ENCODE measurements at regions not wholly inside any gene's neighbourhood (a gene's known extent, or its start where the extent isn't known, plus 50 kb on each side); places are given as distances from the start of the nearest gene placed in this dataset.

GRCh38 chr15:38662033-38662802 lies 97.6 kb upstream of the RASGRP1 start:
- H4K8ac ChIP-seq (ENCODE audit: extremely low read depth, insufficient read depth, low read length) = no peak overlapping the region
- no peak overlapping the region for H3K27ac ChIP-seq (ENCODE audit: low read depth, low read length)
- no peaks in the 10 kb centered on the region for H3K79me1 ChIP-seq (ENCODE audit: low read depth, low read length)
- no peak overlapping the region for H3K14ac ChIP-seq (ENCODE audit: insufficient read length)
- CTCF ChIA-PET (ENCODE audit: partially characterized antibody) = interaction anchor here (1.3 to 6.6 kb wide), 5 partner anchors 12 to 221 kb away, joined by 3 to 40 read pairs (median 10); partner anchors contain the start of gene RASGRP1
- no peak overlapping the region for H2BK12ac ChIP-seq (ENCODE audit: low read depth, low read length)
- H2AK5ac ChIP-seq (ENCODE audit: low read depth, low read length) = no peak overlapping the region
- H3K4ac ChIP-seq (replicated peaks; ENCODE audit: insufficient read length, low read depth, low read length) = no peak overlapping the region
- H2BK120ac ChIP-seq (replicated peaks; ENCODE audit: low read depth, low read length) = no peak overlapping the region
- no peaks in the 10 kb centered on the region for H3K79me2 ChIP-seq (ENCODE audit: control insufficient read depth in 1 of 2, insufficient read depth in 2 of 2, low read length in 2 of 2)
- H2BK5ac ChIP-seq (ENCODE audit: low read depth, low read length) = no peak overlapping the region
- no peak overlapping the region for H3K23ac ChIP-seq (ENCODE audit: insufficient read length)
- no peaks in the 10 kb centered on the region for H3K9me3 ChIP-seq (ENCODE audit: insufficient read depth in 2 of 2, low read depth in 1 of 2, low read length in 1 of 2)
- no peaks in the 10 kb centered on the region for H4K20me1 ChIP-seq (replicated peaks in 1 of 2; ENCODE audit: control insufficient read depth in 1 of 2, insufficient read depth in 2 of 2, low read length in 2 of 2)
- FAIRE-seq = no peak
- no peak overlapping the region for H2AFZ ChIP-seq (ENCODE audit: low read length)
- H4K91ac ChIP-seq (replicated peaks; ENCODE audit: insufficient read length, low read length) = no peak overlapping the region
- no peak overlapping the region for H2BK20ac ChIP-seq (ENCODE audit: low read length)
- DNase-seq (ENCODE audit: low read depth in 1 of 2, low spot score in 2 of 2) = no peak
- POLR2A ChIA-PET (ENCODE audit: partially characterized antibody) = interaction anchor here (0.7 to 1.7 kb wide), 2 partner anchors 9 to 208 kb away, joined by 3 to 4 read pairs; partner anchors contain the start of gene FAM98B
- no peaks in the 10 kb centered on the region for H3K36me3 ChIP-seq (ENCODE audit: control insufficient read depth in 2 of 4, insufficient read depth in 4 of 4, low read length in 3 of 4)
- H3K4me2 ChIP-seq (ENCODE audit: insufficient read depth in 1 of 2, low read depth in 2 of 2, low read length in 2 of 2) = no peak overlapping the region
- no peaks in the 10 kb centered on the region for H3K23me2 ChIP-seq (ENCODE audit: low read depth, low read length)
- no peaks in the 10 kb centered on the region for H3K27me3 ChIP-seq (replicated peaks in 1 of 4; ENCODE audit: control insufficient read depth in 3 of 4, extremely low read depth in 1 of 4, insufficient read depth in 3 of 4, low read length in 3 of 4)
- no peak overlapping the region for H3K4me3 ChIP-seq (ENCODE audit: extremely low read depth in 1 of 4, insufficient read depth in 2 of 4, low read depth in 3 of 4, low read length in 4 of 4)
- H3K9ac ChIP-seq (replicated peaks in 1 of 4; ENCODE audit: extremely low read depth in 1 of 4, low read depth in 3 of 4, low read length in 3 of 4) = no peak overlapping the region
- H3K56ac ChIP-seq (replicated peaks; ENCODE audit: insufficient read length, low read depth, low read length) = no peak overlapping the region
- 81% methylated on average over 5 of the region's 5 CpGs; no CpG with 5 or more reads in 1 of the 2 experiments for WGBS, 2 experiments (ENCODE audit: extremely low coverage in 1 of 2, insufficient coverage in 1 of 2, insufficient read length in 1 of 2, insufficient replicate concordance in 2 of 2, low coverage in 1 of 2, low lambda C conversion rate in 2 of 2, missing lambda C conversion rate in 1 of 2)
- no peaks in the 10 kb centered on the region for H3K4me1 ChIP-seq (replicated peaks in 1 of 4; ENCODE audit: control insufficient read depth in 3 of 4, insufficient read depth in 4 of 4, low read length in 3 of 4)
- no peak overlapping the region for H3K18ac ChIP-seq (ENCODE audit: extremely low read depth, low read length)
- H4K5ac ChIP-seq (ENCODE audit: insufficient read length, low read depth, low read length) = no peak overlapping the region
- no peak overlapping the region for H2BK15ac ChIP-seq (ENCODE audit: low read length)
- TF ChIP-seq SIN3A (conservative IDR thresholded peaks at IDR 0.05 in 1 of 2, IDR thresholded peaks at IDR 0.05 in 1 of 2; ENCODE audit: low read depth in 1 of 2, low read length in 2 of 2) (no peak), EP300 (IDR thresholded peaks at IDR 0.05; ENCODE audit: borderline replicate concordance in 1 of 2, low read depth in 2 of 2, low read length in 2 of 2) (no peak), TAF7 (optimal IDR thresholded peaks at IDR 0.05; ENCODE audit: borderline replicate concordance, low read depth, low read length) (no peak), BCL11A (IDR thresholded peaks at IDR 0.05; ENCODE audit: low read depth in 2 of 2, low read length in 2 of 2) (no peak), EZH2 (IDR thresholded peaks at IDR 0.05; ENCODE audit: low read depth, low read length, severe bottlenecking) (no peak), CHD1 (IDR thresholded peaks at IDR 0.05; ENCODE audit: low read depth, low read length) (no peak), POLR2A (IDR thresholded peaks at IDR 0.05; ENCODE audit: control extremely low read depth in 1 of 2, low read depth in 2 of 2, low read length in 2 of 2) (no peak), USF2 (IDR thresholded peaks at IDR 0.05; ENCODE audit: low read length) (no peak)
